A673 (cell line): ENCODE measurements at regions not wholly inside any gene's neighbourhood (a gene's known extent, or its start where the extent isn't known, plus 50 kb on each side); places are given as distances from the start of the nearest gene placed in this dataset.

Source experiments
- EZH2 ChIP-seq: fragments of 200-600 bp; sonication (generic); IDR thresholded peaks from 2 replicates; pipeline ENCODE4 v1.6.1; 2017; ENCODE audit warnings: borderline replicate concordance, low read depth, mild to moderate bottlenecking, mixed read lengths, antibody characterized with exemption, low read length; ENCODE audit not compliant: poor library complexity, severe bottlenecking
- TF ChIP-seq, protein P1 (sequence below): fragments of 300-800, 200-600 bp; sonication (generic); conservative IDR thresholded peaks from 2 replicates; pipeline ENCODE4 v1.5.1; 2017; ENCODE audit warnings: low read depth, mild to moderate bottlenecking, antibody characterized with exemption, low read length, moderate library complexity, mixed read lengths

- no peak for TF ChIP-seq EZH2
- TF ChIP-seq, protein P1, sequence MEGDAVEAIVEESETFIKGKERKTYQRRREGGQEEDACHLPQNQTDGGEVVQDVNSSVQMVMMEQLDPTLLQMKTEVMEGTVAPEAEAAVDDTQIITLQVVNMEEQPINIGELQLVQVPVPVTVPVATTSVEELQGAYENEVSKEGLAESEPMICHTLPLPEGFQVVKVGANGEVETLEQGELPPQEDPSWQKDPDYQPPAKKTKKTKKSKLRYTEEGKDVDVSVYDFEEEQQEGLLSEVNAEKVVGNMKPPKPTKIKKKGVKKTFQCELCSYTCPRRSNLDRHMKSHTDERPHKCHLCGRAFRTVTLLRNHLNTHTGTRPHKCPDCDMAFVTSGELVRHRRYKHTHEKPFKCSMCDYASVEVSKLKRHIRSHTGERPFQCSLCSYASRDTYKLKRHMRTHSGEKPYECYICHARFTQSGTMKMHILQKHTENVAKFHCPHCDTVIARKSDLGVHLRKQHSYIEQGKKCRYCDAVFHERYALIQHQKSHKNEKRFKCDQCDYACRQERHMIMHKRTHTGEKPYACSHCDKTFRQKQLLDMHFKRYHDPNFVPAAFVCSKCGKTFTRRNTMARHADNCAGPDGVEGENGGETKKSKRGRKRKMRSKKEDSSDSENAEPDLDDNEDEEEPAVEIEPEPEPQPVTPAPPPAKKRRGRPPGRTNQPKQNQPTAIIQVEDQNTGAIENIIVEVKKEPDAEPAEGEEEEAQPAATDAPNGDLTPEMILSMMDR = no peak
Measured at GRCh38 chr5:32848120-32848519, 137.0 kb downstream of the NPR3 start.
